ENCODE measurements at regions not wholly inside any gene's neighbourhood (a gene's known extent, or its start where the extent isn't known, plus 50 kb on each side); places are given as distances from the start of the nearest gene placed in this dataset.

DNA sequence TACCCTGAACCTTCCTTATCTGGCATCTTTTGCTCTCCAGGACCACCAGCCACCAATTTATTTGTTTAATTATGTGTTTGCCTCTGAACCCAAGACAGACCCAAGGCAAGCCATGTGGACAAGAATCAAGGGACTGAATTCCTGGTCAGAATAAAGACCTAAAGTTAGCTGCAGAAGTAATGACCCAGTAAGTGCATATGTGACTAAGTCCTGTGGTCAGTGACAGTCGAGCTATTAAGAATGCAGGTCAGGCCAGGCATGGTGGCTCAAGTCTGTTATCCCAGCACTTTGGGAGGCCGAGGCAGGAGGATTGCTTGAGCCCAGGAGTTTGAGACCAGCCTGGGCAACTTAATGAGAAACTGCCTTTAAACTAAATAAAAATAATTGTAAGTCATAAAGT, 139.4 kb downstream of the CCDC71L start:
- no peaks in the 10 kb centered on the region for H3K36me3 ChIP-seq (ENCODE audit: control insufficient read depth, insufficient read depth, low read length)
- ChIA-PET POLR2A (no interaction called here), CTCF (interaction anchor here (0.5 kb wide), 1 partner anchor 202 kb away, joined by 3 read pairs; no protein-coding TSS in a partner anchor)
- TF ChIP-seq, protein P1, sequence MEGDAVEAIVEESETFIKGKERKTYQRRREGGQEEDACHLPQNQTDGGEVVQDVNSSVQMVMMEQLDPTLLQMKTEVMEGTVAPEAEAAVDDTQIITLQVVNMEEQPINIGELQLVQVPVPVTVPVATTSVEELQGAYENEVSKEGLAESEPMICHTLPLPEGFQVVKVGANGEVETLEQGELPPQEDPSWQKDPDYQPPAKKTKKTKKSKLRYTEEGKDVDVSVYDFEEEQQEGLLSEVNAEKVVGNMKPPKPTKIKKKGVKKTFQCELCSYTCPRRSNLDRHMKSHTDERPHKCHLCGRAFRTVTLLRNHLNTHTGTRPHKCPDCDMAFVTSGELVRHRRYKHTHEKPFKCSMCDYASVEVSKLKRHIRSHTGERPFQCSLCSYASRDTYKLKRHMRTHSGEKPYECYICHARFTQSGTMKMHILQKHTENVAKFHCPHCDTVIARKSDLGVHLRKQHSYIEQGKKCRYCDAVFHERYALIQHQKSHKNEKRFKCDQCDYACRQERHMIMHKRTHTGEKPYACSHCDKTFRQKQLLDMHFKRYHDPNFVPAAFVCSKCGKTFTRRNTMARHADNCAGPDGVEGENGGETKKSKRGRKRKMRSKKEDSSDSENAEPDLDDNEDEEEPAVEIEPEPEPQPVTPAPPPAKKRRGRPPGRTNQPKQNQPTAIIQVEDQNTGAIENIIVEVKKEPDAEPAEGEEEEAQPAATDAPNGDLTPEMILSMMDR (IDR thresholded peaks at IDR 0.05; ENCODE audit: insufficient read depth, low read depth, low read length) = no peak
- no peaks in the 10 kb centered on the region for H3K27me3 ChIP-seq (ENCODE audit: control insufficient read depth, insufficient read depth, low read length)
- no peak overlapping the region for H3K4me3 ChIP-seq (ENCODE audit: low read depth, low read length)
- DNase-seq (ENCODE audit: low read depth) = no peak

DNA sequence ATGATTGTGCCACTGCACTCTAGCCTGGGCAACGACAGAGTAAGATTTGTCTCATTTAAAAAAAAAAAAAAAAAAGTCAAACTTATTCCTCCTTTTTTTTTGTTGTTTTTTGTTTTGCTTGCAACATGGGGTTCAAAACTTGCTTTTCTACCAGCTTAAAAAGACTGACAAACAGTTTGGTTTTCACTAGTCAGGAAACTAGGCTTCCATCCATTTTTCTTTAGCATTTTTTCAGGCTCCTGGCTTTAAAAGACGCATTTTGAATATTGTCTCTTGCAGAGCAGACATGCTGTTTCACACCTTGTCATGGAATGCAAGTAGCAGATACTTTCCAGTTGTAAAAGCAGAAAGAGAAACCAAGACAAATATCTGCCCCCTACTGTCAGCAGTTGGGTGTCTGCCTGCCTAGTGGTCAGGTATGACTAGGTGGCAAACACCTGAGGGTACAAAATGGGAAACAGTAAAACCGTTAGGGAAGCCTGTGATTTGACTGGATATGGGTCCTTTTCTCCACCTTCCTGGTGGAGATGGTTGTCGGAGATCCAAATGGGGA, 139.9 kb downstream of the CCDC71L start:
- TF ChIP-seq, protein P1 (IDR thresholded peaks at IDR 0.05; ENCODE audit: insufficient read depth, low read depth, low read length) = no peak
- ChIA-PET CTCF (no interaction called here), POLR2A (no interaction called here)
- Histone ChIP-seq H3K4me3 (ENCODE audit: low read depth, low read length) (no peak overlapping the region), H3K36me3 (ENCODE audit: control insufficient read depth, insufficient read depth, low read length) (no peaks in the 10 kb centered on the region), H3K27me3 (ENCODE audit: control insufficient read depth, insufficient read depth, low read length) (no peaks in the 10 kb centered on the region)
- no peak for DNase-seq (ENCODE audit: low read depth)

DNA sequence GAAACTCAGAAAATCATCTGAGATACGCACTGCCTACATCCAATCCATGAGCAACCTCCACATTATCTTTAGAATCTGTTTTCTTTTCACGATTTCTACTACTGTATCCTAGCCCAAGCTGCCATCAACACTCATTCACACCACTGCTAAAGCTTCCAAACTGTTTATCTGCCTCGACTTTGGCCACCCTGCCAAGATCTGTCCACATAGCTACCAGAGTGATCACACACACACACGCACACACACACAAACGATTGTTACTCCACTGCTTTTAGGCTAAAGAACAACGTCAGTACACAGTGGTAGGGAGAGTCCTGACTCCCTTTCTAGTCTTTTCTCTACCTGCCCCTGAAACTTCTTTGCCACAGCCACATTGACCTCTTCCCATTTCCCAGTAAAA, 142.0 kb downstream of the CCDC71L start:
- no peak for DNase-seq (ENCODE audit: low read depth)
- TF ChIP-seq, protein P1 (IDR thresholded peaks at IDR 0.05; ENCODE audit: insufficient read depth, low read depth, low read length) = no peak
- ChIA-PET POLR2A (no interaction called here), CTCF (interaction anchor here (1.6 kb wide), 1 partner anchor 14 kb away, joined by 4 read pairs; no protein-coding TSS in a partner anchor)
- no peak overlapping the region for H3K4me3 ChIP-seq (ENCODE audit: low read depth, low read length)
- H3K36me3 ChIP-seq (ENCODE audit: control insufficient read depth, insufficient read depth, low read length) = no peaks in the 10 kb centered on the region
- H3K27me3 ChIP-seq (ENCODE audit: control insufficient read depth, insufficient read depth, low read length) = no peaks in the 10 kb centered on the region

DNA sequence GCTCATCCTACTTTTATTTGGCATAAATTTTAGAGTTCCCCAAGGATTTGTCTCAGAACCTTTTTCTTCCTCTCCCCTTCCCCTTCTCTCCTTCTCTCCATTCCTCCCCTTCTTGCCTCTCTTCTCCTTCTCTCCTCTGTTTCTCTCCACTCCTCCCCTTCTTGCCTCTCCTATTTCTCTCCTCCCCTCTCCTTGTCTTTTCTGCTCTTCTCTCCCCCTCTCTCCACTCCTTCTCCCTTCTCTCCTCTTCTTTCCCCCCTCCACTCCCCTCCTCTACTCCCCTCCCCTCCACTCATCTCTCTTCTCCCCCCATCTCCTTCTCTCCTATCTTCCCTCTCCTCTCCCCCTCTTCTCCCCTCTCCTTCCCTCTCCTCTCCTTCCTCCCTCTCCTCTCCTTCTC, 142.7 kb downstream of the CCDC71L start:
- ChIA-PET POLR2A (no interaction called here), CTCF (interaction anchor here (1.6 kb wide), 1 partner anchor 13 kb away, joined by 4 read pairs; no protein-coding TSS in a partner anchor)
- no peak for DNase-seq (ENCODE audit: low read depth)
- Histone ChIP-seq H3K4me3 (ENCODE audit: low read depth, low read length) (no peak overlapping the region), H3K27me3 (ENCODE audit: control insufficient read depth, insufficient read depth, low read length) (no peaks in the 10 kb centered on the region), H3K36me3 (ENCODE audit: control insufficient read depth, insufficient read depth, low read length) (no peaks in the 10 kb centered on the region)
- TF ChIP-seq, protein P1 (IDR thresholded peaks at IDR 0.05; ENCODE audit: insufficient read depth, low read depth, low read length) = no peak

DNA sequence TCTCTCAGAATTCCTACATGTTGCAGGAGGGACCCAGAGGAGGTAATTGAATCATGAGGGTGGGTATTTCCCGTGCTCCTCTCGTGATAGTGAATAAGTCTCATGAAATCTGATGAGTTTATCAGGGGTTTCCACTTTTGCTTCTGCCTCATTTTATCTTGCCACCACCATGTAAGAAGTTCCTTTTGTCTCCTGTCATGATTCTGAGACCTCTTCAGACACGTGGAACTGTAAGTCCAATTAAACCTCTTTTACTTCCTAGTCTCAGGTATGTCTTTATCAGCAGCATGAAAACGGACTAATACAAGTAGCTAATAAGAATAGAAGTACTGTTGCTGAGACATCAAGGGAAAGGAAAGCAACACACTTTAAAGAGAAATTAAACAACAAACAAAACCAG, 143.4 kb downstream of the CCDC71L start:
- Histone ChIP-seq H3K4me3 (ENCODE audit: low read depth, low read length) (no peak overlapping the region), H3K36me3 (ENCODE audit: control insufficient read depth, insufficient read depth, low read length) (no peaks in the 10 kb centered on the region), H3K27me3 (ENCODE audit: control insufficient read depth, insufficient read depth, low read length) (no peaks in the 10 kb centered on the region)
- no peak for DNase-seq (ENCODE audit: low read depth)
- ChIA-PET CTCF (interaction anchor here (1.6 kb wide), 1 partner anchor 13 kb away, joined by 4 read pairs; no protein-coding TSS in a partner anchor), POLR2A (no interaction called here)
- TF ChIP-seq, protein P1 (IDR thresholded peaks at IDR 0.05; ENCODE audit: insufficient read depth, low read depth, low read length) = no peak
